ENCODE measurements at regions not wholly inside any gene's neighbourhood (a gene's known extent, or its start where the extent isn't known, plus 50 kb on each side); places are given as distances from the start of the nearest gene placed in this dataset.
"Not testable (repeated sequence)": the region's sequence is repeated elsewhere in the genome, so short reads cannot be mapped to it uniquely, and the experiment has no call there.

- DNase-seq (ENCODE audit: low spot score) = no peak
These were observed 145.3 kb upstream of the SLC35G4 start for GRCh38 chr18:11464129-11464528.

GRCh38 chr18:11458447-11458846, 150.9 kb upstream of the SLC35G4 start:
- no peak for DNase-seq (ENCODE audit: low spot score)

- not testable (repeated sequence) for DNase-seq (ENCODE audit: low spot score)
These were observed 151.5 kb upstream of the SLC35G4 start for GRCh38 chr18:11457853-11458252.

- DNase-seq (ENCODE audit: low spot score) = no peak
These were observed 155.4 kb upstream of the SLC35G4 start for GRCh38 chr18:11454040-11454439.

- DNase-seq (ENCODE audit: low spot score) = not testable (repeated sequence)
These were observed 165.2 kb upstream of the SLC35G4 start for GRCh38 chr18:11444169-11444568.

- DNase-seq (ENCODE audit: low spot score) = no peak
These were observed 172.3 kb upstream of the SLC35G4 start for GRCh38 chr18:11437046-11437445.

- no peak for DNase-seq (ENCODE audit: low spot score)
These were observed 177.0 kb upstream of the SLC35G4 start for GRCh38 chr18:11432360-11432811.

- no peak for DNase-seq (ENCODE audit: low spot score)
These were observed 179.5 kb upstream of the SLC35G4 start for GRCh38 chr18:11429876-11430275.

GRCh38 chr18:11425211-11425610, 184.2 kb upstream of the SLC35G4 start:
- no peak for DNase-seq (ENCODE audit: low spot score)

- DNase-seq (ENCODE audit: low spot score) = no peak
These were observed 190.1 kb upstream of the SLC35G4 start for GRCh38 chr18:11419338-11419737.

GRCh38 chr18:11412811-11413210, 196.6 kb upstream of the SLC35G4 start:
- DNase-seq (ENCODE audit: low spot score) = no peak

- DNase-seq (ENCODE audit: low spot score) = no peak
These were observed 198.3 kb upstream of the SLC35G4 start for GRCh38 chr18:11411048-11411447.

GRCh38 chr18:11408555-11409065, 200.8 kb upstream of the SLC35G4 start:
- no peak for DNase-seq (ENCODE audit: low spot score)

GRCh38 chr18:11407940-11408339, 201.5 kb upstream of the SLC35G4 start:
- DNase-seq (ENCODE audit: low spot score) = no peak

GRCh38 chr18:11405804-11406203, 203.6 kb upstream of the SLC35G4 start:
- no peak for DNase-seq (ENCODE audit: low spot score)

GRCh38 chr18:11400703-11401102, 208.7 kb upstream of the SLC35G4 start:
- DNase-seq (ENCODE audit: low spot score) = no peak

- no peak for DNase-seq (ENCODE audit: low spot score)
These were observed 210.8 kb upstream of the SLC35G4 start for GRCh38 chr18:11398625-11399024.

GRCh38 chr18:11392980-11393885, 216.2 kb upstream of the SLC35G4 start:
- DNase-seq (ENCODE audit: low spot score) = no peak

- no peak for DNase-seq (ENCODE audit: low spot score)
These were observed 217.1 kb upstream of the SLC35G4 start for GRCh38 chr18:11392292-11392691.

- DNase-seq (ENCODE audit: low spot score) = no peak
These were observed 217.7 kb upstream of the SLC35G4 start for GRCh38 chr18:11391661-11392060.

- no peak for DNase-seq (ENCODE audit: low spot score)
These were observed 220.4 kb upstream of the SLC35G4 start for GRCh38 chr18:11388755-11389680.

- DNase-seq (ENCODE audit: low spot score) = no peak
These were observed 221.5 kb upstream of the SLC35G4 start for GRCh38 chr18:11387880-11388279.
